B cell (primary cell): ENCODE measurements at regions not wholly inside any gene's neighbourhood (a gene's known extent, or its start where the extent isn't known, plus 50 kb on each side); places are given as distances from the start of the nearest gene placed in this dataset.

Source experiments
- EZH2 ChIP-seq: IDR thresholded peaks from 2 replicates; pipeline ENCODE4 v1.6.1; 2012; ENCODE audit warnings: borderline replicate concordance, low read depth, mild to moderate bottlenecking, moderate library complexity, low read length; ENCODE audit not compliant: insufficient read depth, poor library complexity, severe bottlenecking
- TF ChIP-seq, protein P1 (sequence below): fragments of 200-600 bp; IDR thresholded peaks from one replicate; pipeline ENCODE4 v1.8.0; 2022; ENCODE audit warnings: antibody characterized with exemption, mild to moderate bottlenecking

DNA sequence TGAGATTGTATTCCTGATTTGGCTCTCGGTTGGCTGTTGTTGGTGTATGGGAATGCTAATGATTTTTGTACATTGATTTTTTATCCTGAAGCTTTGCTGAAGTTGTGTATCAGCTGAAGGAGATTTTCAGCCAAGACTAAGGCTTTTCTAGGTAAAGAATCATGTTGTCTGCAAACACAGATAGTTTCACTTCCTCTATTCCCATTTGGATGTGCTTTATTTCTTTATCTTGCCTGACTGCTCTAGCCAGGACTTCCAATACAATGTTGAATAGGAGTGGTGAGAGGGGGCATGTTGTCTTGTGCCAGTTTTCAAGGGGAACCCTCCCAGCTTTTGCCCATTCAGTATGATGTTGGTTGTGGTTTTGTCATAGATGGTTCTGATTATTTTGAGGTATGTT, 90.4 kb downstream of the CYP26B1 start:
- TF ChIP-seq, protein P1, sequence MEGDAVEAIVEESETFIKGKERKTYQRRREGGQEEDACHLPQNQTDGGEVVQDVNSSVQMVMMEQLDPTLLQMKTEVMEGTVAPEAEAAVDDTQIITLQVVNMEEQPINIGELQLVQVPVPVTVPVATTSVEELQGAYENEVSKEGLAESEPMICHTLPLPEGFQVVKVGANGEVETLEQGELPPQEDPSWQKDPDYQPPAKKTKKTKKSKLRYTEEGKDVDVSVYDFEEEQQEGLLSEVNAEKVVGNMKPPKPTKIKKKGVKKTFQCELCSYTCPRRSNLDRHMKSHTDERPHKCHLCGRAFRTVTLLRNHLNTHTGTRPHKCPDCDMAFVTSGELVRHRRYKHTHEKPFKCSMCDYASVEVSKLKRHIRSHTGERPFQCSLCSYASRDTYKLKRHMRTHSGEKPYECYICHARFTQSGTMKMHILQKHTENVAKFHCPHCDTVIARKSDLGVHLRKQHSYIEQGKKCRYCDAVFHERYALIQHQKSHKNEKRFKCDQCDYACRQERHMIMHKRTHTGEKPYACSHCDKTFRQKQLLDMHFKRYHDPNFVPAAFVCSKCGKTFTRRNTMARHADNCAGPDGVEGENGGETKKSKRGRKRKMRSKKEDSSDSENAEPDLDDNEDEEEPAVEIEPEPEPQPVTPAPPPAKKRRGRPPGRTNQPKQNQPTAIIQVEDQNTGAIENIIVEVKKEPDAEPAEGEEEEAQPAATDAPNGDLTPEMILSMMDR, result no peak
- no peak for TF ChIP-seq EZH2
